HG03045 (cell line): ENCODE measurements at regions not wholly inside any gene's neighbourhood (a gene's known extent, or its start where the extent isn't known, plus 50 kb on each side); places are given as distances from the start of the nearest gene placed in this dataset.
A peak's percentile ranks its signal among the peaks of the same experiment; 100 is the strongest.
"Not testable (repeated sequence)": the region's sequence is repeated elsewhere in the genome, so short reads cannot be mapped to it uniquely, and the experiment has no call there.

Experiments used
- ATAC-seq: cut with Tn5 transposase; IDR thresholded peaks from one replicate; pipeline ENCODE4 v1.9.1; 2021; ENCODE audit warnings: mild to moderate bottlenecking, moderate library complexity; ENCODE audit not compliant: unreplicated experiment

DNA sequence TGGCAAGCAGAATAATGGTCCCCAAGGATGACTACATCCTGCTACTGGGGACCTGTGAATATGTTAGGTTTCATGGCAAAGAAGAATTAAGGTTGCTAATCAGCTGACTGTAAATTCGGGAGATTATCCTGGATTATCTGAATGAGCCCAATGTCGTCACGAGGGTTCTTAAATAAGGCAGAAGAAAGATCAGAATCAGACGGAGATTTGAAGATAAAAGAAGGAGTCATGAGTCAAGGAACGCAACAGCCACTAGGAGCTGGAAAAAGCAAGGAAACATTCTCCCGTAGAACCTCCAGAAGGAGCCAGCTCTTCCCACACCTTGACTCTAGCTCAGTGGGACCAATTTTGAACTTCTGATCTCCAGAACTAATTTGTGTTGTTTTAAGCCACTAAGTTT is 82.9 kb upstream of the APBB1IP start:
- ATAC-seq: no peak

DNA sequence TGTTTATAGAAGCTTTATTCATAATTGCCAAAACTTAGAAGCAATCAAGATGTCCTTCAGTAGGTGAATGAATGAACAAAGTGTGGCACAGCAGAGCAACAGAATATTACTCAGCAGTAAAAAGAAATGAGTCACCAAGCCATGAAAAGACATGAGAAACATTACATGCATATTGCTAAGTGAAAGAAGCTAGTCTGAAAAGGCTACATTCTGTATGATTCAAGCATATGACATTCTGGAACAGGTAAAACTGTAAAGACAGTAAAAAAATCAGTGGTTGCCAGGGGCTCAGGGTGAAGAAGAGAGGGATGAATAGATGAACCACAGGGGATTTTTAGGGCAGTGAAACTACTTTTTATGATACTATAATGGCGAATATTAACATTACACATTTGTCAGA is 80.9 kb upstream of the APBB1IP start:
- ATAC-seq: peak; percentile 74

DNA sequence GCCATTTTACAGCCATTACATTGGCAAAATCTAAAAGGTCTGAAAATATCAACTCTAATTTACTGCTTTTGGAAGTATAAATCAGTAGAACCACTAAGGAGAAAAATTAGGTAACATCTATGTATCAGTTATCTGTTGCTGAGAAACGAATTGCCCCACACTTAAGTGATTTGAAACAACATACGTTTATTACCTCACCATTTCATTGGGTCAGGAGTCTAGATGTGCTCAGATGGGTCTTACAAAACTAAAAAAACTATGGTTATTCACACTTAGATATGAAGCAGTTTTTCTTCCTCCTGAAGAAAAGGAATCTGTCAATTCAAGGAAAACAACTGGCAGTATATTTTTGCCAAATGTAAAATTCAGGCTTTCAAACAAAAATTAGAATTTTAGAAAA is 80.1 kb upstream of the APBB1IP start:
- ATAC-seq: no peak

DNA sequence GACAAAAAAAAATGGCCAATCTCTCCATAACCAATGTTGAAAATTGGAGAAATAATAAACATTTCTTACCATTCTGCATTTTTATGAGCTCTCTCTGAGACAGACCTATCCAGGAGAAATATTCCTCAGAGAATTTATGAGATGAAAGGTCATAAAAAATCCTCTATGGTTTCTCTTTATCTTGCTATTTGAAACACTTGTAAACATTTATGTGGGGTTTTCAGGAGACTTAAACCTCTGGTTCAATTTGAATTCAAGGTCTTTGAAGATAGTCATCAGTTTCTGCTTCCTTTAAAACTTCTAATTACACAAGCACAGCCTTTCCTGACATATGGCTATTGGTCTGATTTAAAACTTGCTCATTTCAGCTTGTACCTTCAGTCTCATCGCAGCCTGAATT is 78.5 kb upstream of the APBB1IP start:
- no peak for ATAC-seq

DNA sequence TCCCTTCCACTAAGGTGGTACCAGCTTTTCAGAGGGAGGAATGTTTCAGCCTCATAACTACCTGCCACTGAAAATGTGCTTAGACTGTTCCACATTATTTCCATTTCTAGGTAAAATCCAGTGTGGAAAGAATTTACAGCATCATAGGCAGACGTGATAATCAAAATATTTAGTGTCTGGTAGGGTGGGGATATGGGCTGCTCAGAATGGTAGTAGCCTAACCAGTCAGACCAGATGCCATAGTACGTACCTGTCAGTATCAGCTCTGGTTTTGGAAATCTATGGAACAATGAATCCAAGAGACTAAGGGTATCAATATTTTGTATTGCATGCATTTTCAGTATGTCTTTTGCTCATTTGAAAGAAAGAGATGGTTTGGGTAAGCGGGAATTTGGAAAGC is 76.8 kb upstream of the APBB1IP start:
- no peak for ATAC-seq

GRCh38 chr10:26361971-26362370 is 76.2 kb upstream of the APBB1IP start:
- ATAC-seq: no peak

DNA sequence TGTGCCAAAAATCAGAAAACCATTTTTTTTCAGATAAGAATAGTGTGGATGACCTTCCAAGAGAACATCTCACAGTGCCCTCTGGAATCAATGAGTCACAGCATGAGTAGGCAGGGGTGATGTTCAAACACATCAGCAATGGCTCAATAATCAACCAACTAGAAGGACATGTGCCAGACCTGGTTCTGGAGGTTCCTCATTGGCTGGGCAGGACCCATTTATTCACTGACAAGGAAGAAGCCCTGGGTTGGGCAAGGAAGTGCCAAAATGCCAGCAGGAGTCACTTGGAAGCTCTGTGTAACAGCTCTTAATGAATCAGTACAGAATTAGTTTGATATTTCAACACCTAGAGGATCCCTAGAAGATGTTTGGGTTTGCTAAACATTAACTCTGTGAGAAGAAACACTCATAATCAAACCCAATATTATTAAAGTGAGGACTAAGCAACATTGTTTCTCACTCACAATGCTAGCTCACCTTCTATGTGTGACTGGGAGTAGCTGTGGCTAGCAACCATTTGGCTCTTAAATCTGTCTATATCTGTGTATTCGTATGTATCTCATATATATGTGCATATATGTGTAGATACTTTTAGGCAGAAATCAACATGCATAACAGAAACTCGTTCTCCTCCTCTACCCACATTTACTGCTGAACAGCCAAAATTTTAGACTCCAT is 72.3 kb upstream of the APBB1IP start:
- no peak for ATAC-seq

DNA sequence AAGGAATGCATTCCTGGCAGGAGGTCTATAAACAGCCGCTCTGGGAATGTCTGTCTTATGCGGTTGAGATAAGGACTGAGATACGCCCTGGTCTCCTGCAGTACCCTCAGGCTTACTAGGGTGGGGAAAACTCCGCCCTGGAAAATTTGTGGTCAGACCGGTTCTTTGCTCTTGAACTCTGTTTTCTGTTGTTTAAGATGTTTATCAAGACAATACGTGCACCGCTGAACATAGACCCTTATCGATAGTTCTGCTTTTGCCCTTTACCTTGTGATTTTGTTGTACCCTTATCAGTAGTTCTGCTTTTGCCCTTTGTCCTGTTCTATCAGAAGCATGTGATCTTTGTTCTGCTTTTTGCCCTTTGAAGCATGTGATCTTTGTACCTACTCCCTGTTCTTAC is 71.1 kb upstream of the APBB1IP start:
- ATAC-seq: not testable (repeated sequence)

DNA sequence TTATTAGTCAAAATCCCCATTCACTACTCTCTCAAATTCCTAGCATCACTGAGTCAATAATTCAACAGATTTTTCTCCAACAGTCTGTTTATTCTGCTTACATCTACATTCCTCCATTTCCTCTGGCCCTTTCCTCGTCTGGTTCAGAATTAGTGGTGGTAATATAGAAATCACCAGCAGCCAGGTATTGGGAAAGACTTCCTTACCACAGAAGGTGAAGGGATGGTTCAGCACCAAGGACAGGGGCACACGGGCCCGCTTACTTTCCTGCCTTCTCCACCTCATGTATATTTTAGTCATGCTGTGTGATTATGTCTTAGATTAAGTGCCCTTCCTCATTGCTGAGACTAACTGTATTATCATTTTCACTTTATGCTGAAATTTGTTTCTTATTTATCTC is 70.4 kb upstream of the APBB1IP start:
- no peak for ATAC-seq

DNA sequence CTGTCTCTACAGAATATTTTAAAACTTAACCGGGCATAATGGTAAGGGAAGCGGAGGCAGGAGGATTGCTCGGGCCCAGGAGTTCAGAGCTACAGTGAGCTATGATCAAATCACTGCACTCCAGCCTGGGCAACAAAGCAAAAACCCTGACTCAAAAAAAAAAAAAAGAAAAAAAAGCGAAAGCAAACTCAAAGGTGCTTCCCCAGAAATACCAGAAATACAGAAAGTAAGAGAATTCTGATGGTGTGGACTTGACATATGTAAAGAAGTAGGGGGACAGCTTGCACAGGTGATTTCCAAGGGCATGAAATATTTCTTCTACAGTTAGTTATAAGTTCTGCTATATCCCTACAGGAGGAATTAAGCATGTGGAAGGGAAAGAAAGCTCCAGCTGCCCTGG is 69.7 kb upstream of the APBB1IP start:
- ATAC-seq: peak; percentile 49

- peak; percentile 78 for ATAC-seq
Observed at GRCh38 chr10:26372513-26373354, 65.4 kb upstream of the APBB1IP start.

GRCh38 chr10:26374426-26374825 is 63.7 kb upstream of the APBB1IP start:
- ATAC-seq: no peak

GRCh38 chr10:26377224-26377810 is 60.8 kb upstream of the APBB1IP start:
- not testable (repeated sequence) for ATAC-seq

GRCh38 chr10:26378861-26379294 is 59.3 kb upstream of the APBB1IP start:
- no peak for ATAC-seq

DNA sequence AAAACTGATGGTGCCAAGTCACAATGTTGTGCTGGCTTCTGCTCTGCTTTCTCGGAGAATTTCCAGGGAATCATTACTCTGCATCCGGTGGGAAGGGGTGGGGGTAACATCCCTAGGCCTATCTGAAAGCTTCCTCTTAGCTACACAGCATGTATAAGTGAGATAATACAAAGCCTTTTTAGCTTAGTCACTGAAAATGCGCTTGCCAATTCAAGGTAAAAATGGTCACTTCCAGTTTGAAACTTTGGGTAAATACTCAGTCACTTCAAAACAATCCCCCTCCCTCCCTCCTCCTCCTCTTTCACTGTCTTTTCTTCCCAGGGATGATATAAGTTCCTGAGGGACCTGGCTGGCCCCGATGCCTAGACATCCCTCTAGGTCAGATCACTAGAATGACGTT is 57.3 kb upstream of the APBB1IP start:
- no peak for ATAC-seq

GRCh38 chr10:26381986-26382385 is 56.2 kb upstream of the APBB1IP start:
- no peak for ATAC-seq

- no peak for ATAC-seq
Observed at GRCh38 chr10:26384600-26384999, 53.5 kb upstream of the APBB1IP start.

DNA sequence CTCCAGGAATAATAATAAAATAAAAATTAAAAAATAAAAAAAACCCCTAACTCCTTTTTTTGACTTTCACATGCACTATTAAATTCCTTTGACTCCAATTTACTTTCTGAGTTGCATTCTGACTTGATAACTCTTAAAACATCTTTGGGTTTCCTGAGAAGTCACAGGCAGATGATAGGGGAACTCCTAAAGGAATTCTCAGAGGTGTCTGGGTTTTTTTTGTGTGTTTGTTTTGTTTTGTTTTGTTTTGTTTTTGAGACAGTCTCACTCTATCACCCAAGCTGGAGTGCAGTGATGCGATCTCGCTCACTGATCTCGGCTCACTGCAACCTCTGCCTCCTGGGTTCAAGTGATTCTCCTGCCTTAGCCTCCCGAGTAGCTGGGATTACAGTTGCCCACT is 52.7 kb upstream of the APBB1IP start:
- ATAC-seq: peak; percentile 45

GRCh38 chr10:26386781-26387180 is 51.4 kb upstream of the APBB1IP start:
- peak; percentile 56 for ATAC-seq
